Karpas-422 (cell line): ENCODE measurements at regions not wholly inside any gene's neighbourhood (a gene's known extent, or its start where the extent isn't known, plus 50 kb on each side); places are given as distances from the start of the nearest gene placed in this dataset.

Experiments
- DNase-seq: peaks from one replicate; pipeline ENCODE4 v3.0.0-alpha.2; 2015
- H2AFZ ChIP-seq: fragments of 200-600 bp; sonication (generic); 2 replicates; pipeline ENCODE4 v1.6.1; 2014; ENCODE audit warnings: antibody characterized with exemption, low read length, mixed read lengths
- H3K27ac ChIP-seq: fragments of 200-600 bp; sonication (generic); 2 replicates; pipeline ENCODE4 v1.5.1; 2014; ENCODE audit warnings: mild to moderate bottlenecking, low read length, moderate library complexity
- H3K27me3 ChIP-seq: fragments of 200-600 bp; sonication (generic); 2 replicates; pipeline ENCODE4 v1.6.1; 2014; ENCODE audit warnings: low read length, mixed read lengths
- H3K36me3 ChIP-seq: fragments of 200-600 bp; sonication (generic); 2 replicates; pipeline ENCODE4 v1.6.1; 2014; ENCODE audit warnings: low read length, mixed read lengths; ENCODE audit not compliant: insufficient read depth
- H3K4me1 ChIP-seq: fragments of 200-600 bp; sonication (generic); 2 replicates; pipeline ENCODE4 v1.6.1; 2014; ENCODE audit warnings: mild to moderate bottlenecking, low read length, mixed read lengths
- H3K4me2 ChIP-seq: fragments of 200-600 bp; sonication (generic); 2 replicates; pipeline ENCODE4 v1.6.1; 2014; ENCODE audit warnings: low read length, low read depth, mild to moderate bottlenecking; ENCODE audit not compliant: poor library complexity, severe bottlenecking
- H3K4me3 ChIP-seq: fragments of 200-600 bp; sonication (generic); 2 replicates; pipeline ENCODE4 v1.5.1; 2014; ENCODE audit warnings: mild to moderate bottlenecking, antibody characterized with exemption, low read length, mixed read lengths
- H3K79me2 ChIP-seq: fragments of 200-600 bp; sonication (generic); 2 replicates; pipeline ENCODE4 v1.6.1; 2014; ENCODE audit warnings: mild to moderate bottlenecking, low read length, mixed read lengths
- H3K9ac ChIP-seq: fragments of 200-600 bp; sonication (generic); 2 replicates; pipeline ENCODE4 v1.6.0; 2014; ENCODE audit warnings: low read length
- H3K9me2 ChIP-seq: fragments of 200-600 bp; sonication (generic), shearing (Covaris generic); replicated peaks from 2 replicates; pipeline ENCODE4 v1.6.0; 2014; ENCODE audit warnings: mild to moderate bottlenecking, low read length, moderate library complexity; ENCODE audit not compliant: insufficient read depth
- H3K9me3 ChIP-seq: fragments of 300-700, 200-600 bp; sonication (generic); 2 replicates; pipeline ENCODE4 v1.6.1; 2014; ENCODE audit warnings: low read length, mixed read lengths
- H4K20me1 ChIP-seq: fragments of 200-600 bp; sonication (generic); 2 replicates; pipeline ENCODE4 v1.6.1; 2014; ENCODE audit warnings: mild to moderate bottlenecking, antibody characterized with exemption, low read length, low read depth; ENCODE audit not compliant: insufficient read depth

DNA sequence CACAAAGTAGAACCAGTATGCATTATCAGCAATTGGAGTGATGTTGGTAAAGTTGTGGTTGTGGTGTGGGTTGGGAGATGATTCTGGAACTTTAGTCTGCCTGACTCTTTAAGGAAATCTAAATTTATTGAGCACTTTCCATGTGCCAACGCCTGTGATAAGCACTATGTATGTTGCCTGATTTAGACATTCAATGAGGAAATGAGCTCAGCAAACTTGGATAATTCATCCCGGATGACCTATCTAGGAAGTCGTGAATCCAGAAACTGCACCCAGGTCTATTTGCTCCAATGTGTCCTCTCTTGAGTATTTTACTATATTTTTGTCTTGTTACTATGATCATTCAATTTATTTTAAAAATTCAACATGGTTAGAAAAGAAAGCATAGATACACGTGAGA lies 400.8 kb upstream of the MMADHC start:
- no peaks in the 10 kb centered on the region for H3K79me2 ChIP-seq
- no peak for DNase-seq
- no peaks in the 10 kb centered on the region for H4K20me1 ChIP-seq
- no peaks in the 10 kb centered on the region for H3K36me3 ChIP-seq
- H2AFZ ChIP-seq, result no peak overlapping the region
- H3K4me1 ChIP-seq, result no peaks in the 10 kb centered on the region
- no peaks in the 10 kb centered on the region for H3K9me2 ChIP-seq
- H3K27me3 ChIP-seq, result no peaks in the 10 kb centered on the region
- no peaks in the 10 kb centered on the region for H3K9me3 ChIP-seq
- no peak overlapping the region for H3K27ac ChIP-seq
- H3K4me3 ChIP-seq, result no peak overlapping the region
- H3K9ac ChIP-seq, result no peak overlapping the region
- H3K4me2 ChIP-seq, result no peak overlapping the region

GRCh38 chr2:149986861-149987260 lies 399.3 kb upstream of the MMADHC start:
- Histone ChIP-seq H2AFZ (no peak overlapping the region), H4K20me1 (no peaks in the 10 kb centered on the region)

GRCh38 chr2:149984311-149984710 lies 396.7 kb upstream of the MMADHC start:
- Histone ChIP-seq H3K9me3 (no peaks in the 10 kb centered on the region), H2AFZ (no peak overlapping the region), H3K79me2 (no peaks in the 10 kb centered on the region), H3K27me3 (no peaks in the 10 kb centered on the region), H3K9ac (no peak overlapping the region), H3K27ac (no peak overlapping the region), H3K36me3 (no peaks in the 10 kb centered on the region), H3K4me1 (no peaks in the 10 kb centered on the region), H4K20me1 (no peaks in the 10 kb centered on the region), H3K9me2 (no peaks in the 10 kb centered on the region), H3K4me2 (no peak overlapping the region), H3K4me3 (no peak overlapping the region)
- no peak for DNase-seq

More at GRCh38 chr2:149986861-149987260, 399.3 kb upstream of the MMADHC start:
- Histone ChIP-seq H3K4me2 (no peak overlapping the region), H3K27ac (no peak overlapping the region), H3K4me1 (no peaks in the 10 kb centered on the region), H3K4me3 (no peak overlapping the region), H3K79me2 (no peaks in the 10 kb centered on the region), H3K9ac (no peak overlapping the region), H3K9me3 (no peaks in the 10 kb centered on the region), H3K36me3 (no peaks in the 10 kb centered on the region), H3K27me3 (no peaks in the 10 kb centered on the region), H3K9me2 (no peaks in the 10 kb centered on the region)
- DNase-seq, result no peak

GRCh38 chr2:149972066-149972465 lies 384.5 kb upstream of the MMADHC start:
- Histone ChIP-seq H3K4me3 (no peak overlapping the region), H3K27me3 (no peaks in the 10 kb centered on the region), H4K20me1 (no peaks in the 10 kb centered on the region), H3K36me3 (no peaks in the 10 kb centered on the region), H3K9me3 (no peaks in the 10 kb centered on the region), H3K27ac (no peak overlapping the region), H3K9ac (no peak overlapping the region), H2AFZ (no peak overlapping the region), H3K4me1 (no peaks in the 10 kb centered on the region), H3K4me2 (no peak overlapping the region), H3K9me2 (no peaks in the 10 kb centered on the region), H3K79me2 (no peaks in the 10 kb centered on the region)
- no peak for DNase-seq

GRCh38 chr2:149954981-149955600 lies 367.5 kb upstream of the MMADHC start:
- Histone ChIP-seq H3K27me3 (no peaks in the 10 kb centered on the region), H3K27ac (no peak overlapping the region), H2AFZ (no peak overlapping the region), H3K9ac (no peak overlapping the region), H3K36me3 (no peaks in the 10 kb centered on the region), H3K9me3 (no peaks in the 10 kb centered on the region), H3K9me2 (peaks cover 4% of the 10 kb centered on the region; the same call in 1 of the 2 replicates), H3K79me2 (no peaks in the 10 kb centered on the region), H4K20me1 (no peaks in the 10 kb centered on the region), H3K4me3 (no peak overlapping the region), H3K4me1 (no peaks in the 10 kb centered on the region), H3K4me2 (no peak overlapping the region)
- DNase-seq, result no peak

- no peak overlapping the region for H2AFZ ChIP-seq
- no peak overlapping the region for H3K9ac ChIP-seq
- H3K79me2 ChIP-seq, result no peaks in the 10 kb centered on the region
- no peak overlapping the region for H3K27ac ChIP-seq
- no peak overlapping the region for H3K4me3 ChIP-seq
- no peaks in the 10 kb centered on the region for H3K27me3 ChIP-seq
- no peaks in the 10 kb centered on the region for H3K4me1 ChIP-seq
- no peak for DNase-seq
- peaks cover 4% of the 10 kb centered on the region; the same call in 1 of the 2 replicates for H3K9me2 ChIP-seq
- no peaks in the 10 kb centered on the region for H3K36me3 ChIP-seq
- no peaks in the 10 kb centered on the region for H4K20me1 ChIP-seq
- no peaks in the 10 kb centered on the region for H3K9me3 ChIP-seq
- no peak overlapping the region for H3K4me2 ChIP-seq
Observed at GRCh38 chr2:149953627-149954026, 366.1 kb upstream of the MMADHC start.

DNA sequence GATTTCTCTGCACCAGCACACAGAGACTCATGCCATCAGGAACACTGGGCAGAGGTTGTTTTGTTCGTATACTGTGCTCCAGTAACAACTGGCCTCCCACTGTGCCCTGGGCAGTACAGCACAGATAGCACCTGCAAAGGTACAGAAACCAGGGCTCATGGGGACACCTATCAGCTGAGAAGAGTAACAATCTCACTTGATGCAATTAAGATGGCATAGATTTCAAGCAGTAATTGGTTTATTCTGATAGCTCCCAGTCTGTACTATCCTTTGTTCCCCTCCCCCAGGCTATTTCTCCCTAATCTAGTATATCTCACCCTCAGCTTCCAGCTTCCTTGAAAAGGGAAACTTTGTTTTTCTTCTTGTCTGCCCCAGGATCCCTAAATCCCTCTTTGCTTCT lies 343.9 kb upstream of the MMADHC start:
- no peaks in the 10 kb centered on the region for H3K27me3 ChIP-seq

GRCh38 chr2:149928011-149928410 lies 340.4 kb upstream of the MMADHC start:
- 0 out of 2 replicates have a peak, but pooled peaks cover 10% of the 10 kb centered on the region for H3K9me3 ChIP-seq
- H4K20me1 ChIP-seq, result no peaks in the 10 kb centered on the region
- H2AFZ ChIP-seq, result no peak overlapping the region
- no peak overlapping the region for H3K4me2 ChIP-seq
- no peaks in the 10 kb centered on the region for H3K36me3 ChIP-seq
- no peak overlapping the region for H3K4me3 ChIP-seq
- no peaks in the 10 kb centered on the region for H3K9me2 ChIP-seq
- no peak for DNase-seq
- no peaks in the 10 kb centered on the region for H3K27me3 ChIP-seq
- H3K79me2 ChIP-seq, result no peaks in the 10 kb centered on the region
- no peak overlapping the region for H3K27ac ChIP-seq
- no peak overlapping the region for H3K9ac ChIP-seq
- no peaks in the 10 kb centered on the region for H3K4me1 ChIP-seq

More for the DNA sequence above, 343.9 kb upstream of the MMADHC start:
- Histone ChIP-seq H4K20me1 (no peaks in the 10 kb centered on the region), H3K9me3 (peaks cover 4% of the 10 kb centered on the region; the same call in 1 of the 2 replicates), H3K9me2 (no peaks in the 10 kb centered on the region), H3K9ac (no peak overlapping the region), H3K4me3 (no peak overlapping the region), H3K4me2 (no peak overlapping the region), H3K27ac (no peak overlapping the region), H3K36me3 (no peaks in the 10 kb centered on the region), H2AFZ (no peak overlapping the region), H3K4me1 (no peaks in the 10 kb centered on the region), H3K79me2 (no peaks in the 10 kb centered on the region)
- no peak for DNase-seq
